Stimulated activated naive CD4-positive, alpha-beta T cell (primary cell): ENCODE measurements at regions not wholly inside any gene's neighbourhood (a gene's known extent, or its start where the extent isn't known, plus 50 kb on each side); places are given as distances from the start of the nearest gene placed in this dataset.
"Not testable (repeated sequence)": the region's sequence is repeated elsewhere in the genome, so short reads cannot be mapped to it uniquely, and the experiment has no call there.

Experiments used
- DNase-seq, 6 experiments: peaks; one replicate each; lab custom pipeline; 2025; lab: John Stamatoyannopoulos, UW

DNA sequence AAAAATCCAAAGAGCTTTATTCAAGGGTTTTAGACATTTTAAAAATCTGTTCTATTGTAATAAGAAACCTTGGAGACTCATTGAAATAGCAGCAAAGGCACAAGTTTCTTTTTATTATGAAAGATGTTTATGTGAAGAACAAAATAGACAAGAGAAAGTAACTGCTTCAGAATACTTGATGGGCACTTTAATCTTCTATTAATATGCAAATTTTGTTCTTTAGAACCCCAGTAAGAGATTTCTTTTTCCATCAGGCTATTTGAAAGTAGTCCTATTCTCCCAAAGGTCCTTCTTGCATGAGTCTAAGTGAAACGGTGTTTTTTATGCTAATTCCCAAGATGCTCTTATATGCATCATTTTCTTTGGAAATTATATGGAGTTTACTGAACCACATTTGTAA lies 602.0 kb downstream of the EFNA5 start:
- no peak for DNase-seq

DNA sequence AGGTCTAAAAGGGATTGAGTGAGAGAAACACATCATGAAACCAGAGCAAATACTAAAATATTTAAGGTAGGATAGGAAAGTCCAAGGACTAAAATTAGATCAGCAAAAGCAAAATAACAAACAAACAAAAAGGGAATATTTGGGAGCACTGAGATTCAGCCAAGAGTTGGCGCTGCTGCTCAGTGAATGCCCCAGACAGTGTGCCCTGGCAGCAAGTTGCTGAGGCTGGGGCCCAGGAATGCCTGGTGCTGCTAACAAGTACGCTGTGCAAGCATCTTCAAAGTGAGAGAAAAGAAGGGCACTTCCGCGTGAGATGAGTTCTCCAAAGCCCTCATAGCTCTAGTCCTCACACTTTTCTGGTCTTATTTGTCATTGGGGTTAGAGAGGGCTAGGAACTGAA lies 603.3 kb downstream of the EFNA5 start:
- no peak for DNase-seq

DNA sequence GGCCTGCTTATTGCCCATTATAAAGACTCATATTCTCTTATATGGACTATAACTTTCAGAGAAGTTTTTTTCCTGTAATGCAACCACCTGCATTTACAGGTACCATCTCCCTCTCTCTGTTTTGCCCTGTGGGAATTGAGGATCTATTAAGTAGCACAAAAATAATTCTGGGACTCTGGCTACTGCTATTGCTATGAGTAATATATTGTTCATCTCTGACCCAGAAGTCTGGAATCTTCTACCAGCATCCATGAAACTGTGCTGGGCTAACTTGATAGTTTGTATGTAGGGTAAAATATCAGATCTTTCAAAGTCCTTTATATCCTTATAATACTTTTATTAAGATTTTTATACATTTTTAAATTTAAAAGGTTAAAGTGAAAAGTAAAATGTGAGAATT lies 607.2 kb downstream of the EFNA5 start:
- DNase-seq, result no peak

DNA sequence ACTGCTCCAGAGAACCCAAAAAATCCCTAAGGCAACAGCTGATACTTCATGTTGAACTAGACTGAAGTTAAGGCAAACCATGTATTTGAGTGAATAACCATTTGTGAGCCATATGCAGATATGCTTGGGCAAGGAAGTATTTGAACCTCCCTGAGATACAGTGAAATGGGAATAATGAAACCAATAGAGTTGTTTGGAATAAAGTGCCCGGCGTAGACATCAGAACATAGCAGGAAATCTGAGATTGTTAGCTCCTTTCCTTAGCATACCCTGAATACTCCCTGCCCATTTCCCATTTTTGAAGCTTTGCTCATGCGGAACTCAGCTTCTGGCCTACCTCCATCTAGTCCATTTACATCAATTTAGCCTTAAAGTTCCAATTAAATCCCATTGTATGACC lies 611.9 kb downstream of the EFNA5 start:
- DNase-seq, result no peak

DNA sequence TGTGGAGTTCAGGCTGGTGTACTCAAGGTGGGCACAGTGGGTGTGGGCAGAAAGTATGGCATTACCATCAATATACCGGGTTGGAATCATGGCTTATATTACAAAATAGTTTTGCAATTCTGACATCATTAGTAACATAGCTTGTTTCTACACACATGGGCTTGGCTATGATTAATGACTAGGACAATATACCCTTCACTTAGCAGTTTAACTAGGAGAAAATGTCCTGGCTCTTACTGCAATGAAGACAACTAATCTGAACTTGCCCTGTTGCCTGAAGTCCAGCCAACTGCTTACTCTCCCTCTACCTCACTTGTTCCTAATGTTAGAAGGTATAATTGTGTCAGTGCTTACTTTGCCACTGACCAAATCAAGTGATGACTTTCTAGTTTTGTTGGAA lies 612.5 kb downstream of the EFNA5 start:
- no peak for DNase-seq

DNA sequence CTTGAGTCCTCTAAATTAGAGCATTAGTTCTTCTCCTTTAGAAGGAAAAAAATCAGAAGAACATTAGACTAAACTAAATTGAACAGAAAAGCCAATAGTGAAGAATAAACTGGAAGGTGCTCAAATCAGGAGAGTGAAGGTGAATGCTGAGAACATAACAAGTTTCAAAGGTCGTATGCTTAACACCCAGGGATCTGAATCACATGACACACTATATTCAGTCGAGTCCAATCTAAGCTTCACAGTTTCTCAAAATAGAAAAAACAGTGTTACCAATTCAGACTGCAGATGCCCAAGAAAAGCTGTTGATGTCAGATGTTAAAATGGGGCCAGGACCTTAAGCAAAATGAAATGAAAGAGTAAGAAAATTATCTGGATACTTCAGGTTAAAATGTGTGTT lies 614.5 kb downstream of the EFNA5 start:
- no peak for DNase-seq

DNA sequence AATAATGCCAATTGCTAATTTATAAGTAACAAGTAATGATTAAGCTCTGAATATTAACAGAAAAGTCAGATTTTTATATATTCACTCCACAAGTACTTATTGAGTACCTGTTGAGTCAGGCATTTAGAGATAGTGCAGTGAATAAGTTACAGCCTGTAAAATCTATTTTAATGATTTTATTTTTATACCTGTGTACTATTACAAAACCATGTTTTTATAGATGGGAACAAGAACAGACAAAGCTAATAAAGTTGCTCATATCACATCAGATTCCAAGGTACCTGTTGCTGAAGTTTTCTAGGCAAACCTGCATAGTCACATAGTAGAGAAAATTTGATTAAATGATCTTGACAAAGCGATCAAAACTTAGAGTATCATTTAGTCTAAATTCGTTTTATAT lies 623.7 kb downstream of the EFNA5 start:
- no peak for DNase-seq

DNA sequence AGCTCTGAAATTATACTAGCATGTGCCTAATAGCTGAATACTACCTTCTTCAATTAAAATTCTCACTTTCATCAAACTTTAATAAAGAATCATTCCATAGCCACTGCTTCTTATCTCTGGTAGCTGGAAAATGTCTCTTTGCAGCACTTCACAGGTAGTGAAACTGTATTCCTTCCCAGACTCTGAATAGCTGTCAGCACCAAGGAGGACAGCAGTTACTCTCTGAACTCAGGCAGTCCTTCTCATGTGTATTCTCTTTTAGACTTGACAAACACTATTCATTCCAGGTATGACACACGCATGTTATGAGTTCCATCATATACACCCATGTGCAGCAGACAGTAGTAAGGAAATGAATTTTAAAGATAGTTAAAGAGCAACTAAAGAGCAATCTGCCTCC lies 627.1 kb downstream of the EFNA5 start:
- no peak for DNase-seq

DNA sequence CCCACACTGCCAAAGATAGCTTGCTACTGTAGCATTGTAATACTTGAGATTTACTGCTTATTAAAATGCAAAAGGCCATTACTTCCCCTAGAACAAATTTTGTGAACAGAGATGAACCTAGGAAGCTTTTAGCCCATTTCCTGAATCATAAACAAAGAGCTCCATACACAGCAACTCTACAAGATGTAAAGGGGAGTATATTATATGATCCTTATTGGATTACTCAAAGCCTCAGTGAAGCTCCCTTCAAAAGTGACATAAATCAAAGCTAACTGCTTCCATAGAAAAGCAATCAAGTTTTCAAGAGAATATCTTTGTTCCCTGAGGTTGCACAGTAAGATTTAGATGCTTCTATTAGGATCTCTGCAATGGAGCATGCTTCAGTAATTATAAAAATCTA lies 629.8 kb downstream of the EFNA5 start:
- DNase-seq, result no peak

DNA sequence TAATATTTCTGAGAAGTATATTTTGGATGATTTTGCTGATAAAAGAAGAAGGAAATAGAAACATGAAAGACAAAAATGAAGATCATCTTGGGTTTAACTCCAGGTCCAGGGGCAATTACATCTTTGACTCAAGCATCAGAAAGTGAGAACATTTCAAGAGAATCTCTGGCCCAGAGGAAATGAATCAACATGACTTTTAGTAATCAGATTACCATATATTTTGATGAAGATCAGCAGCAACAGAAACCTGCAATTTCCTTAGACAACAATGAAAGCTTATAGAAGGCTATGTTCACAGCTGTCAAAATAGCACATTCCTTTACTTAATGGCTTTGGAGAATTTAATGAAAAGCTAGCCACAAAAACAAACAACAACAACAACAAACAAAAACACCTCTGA lies 638.1 kb downstream of the EFNA5 start:
- DNase-seq, result no peak

DNA sequence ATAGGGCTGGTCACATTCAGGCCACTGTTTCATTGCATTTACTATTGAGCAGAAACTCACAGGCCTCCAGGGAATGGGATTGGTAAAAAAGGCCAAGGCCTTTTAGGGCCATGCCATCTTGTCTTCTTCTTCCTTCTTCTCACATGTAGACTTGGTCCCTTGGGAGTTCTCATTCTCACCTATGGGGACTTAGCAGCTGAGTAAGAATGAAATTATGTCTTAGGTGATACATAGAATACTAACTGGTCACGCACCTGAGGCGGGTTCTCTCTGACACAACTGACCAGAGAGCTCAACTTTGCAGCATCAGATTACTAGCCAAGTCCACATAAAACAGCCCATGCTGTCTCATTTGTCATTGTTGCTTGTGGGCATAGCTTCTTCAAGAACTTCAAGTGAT lies 641.8 kb downstream of the EFNA5 start:
- DNase-seq, result no peak

DNA sequence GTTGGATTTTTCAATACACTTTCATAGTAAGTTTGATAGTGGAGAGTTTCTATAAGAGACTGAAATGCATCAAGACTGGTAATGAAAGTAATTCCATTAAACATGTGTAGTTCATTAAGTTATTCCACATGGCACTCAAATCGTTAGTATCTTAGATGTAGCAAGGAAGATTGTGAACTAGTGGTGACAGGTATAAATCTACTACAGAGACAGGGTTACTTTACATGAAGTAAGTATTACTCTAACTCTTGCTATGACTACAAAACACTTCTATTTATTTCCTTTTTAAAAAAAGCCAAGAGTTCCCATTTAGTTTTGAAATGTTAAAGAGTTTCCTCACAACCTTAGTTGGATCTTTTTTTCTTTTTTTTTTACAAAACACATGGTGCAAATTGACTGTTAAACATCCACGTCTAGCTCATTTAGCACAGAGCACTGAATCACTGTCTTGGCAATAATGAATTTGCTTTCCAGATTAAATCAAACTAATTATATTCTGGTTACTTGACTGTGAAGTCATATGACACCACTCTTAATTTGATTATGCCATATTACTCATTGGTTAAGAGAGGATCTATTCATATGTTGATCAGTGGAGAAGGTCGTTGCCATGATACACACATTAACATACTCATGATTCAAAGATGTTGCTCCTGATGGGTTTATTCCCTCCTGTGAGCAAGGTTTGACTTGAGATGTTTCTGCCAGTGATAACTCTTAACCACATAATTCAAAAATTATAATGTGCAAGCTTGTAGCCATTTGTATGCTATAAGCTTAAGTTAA lies 644.8 kb downstream of the EFNA5 start:
- DNase-seq, result no peak

DNA sequence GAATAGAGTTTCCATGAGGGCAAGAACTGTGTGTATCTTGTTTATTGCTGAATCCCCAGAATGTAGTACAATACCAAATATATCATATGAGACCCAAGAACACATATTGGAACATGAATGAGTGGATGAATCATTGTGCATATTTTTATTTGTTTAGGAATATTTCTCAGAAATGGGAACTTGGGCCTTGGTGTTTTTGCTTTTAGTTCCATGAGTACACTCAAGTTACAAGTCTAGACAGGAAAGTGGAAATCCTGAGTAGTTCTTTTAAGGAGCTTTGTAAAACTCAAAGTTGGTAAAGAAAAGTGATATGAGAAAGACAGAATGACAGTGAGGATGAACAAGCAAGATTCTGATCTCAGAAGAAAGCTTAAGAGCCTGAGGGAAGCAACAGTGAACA lies 647.0 kb downstream of the EFNA5 start:
- no peak for DNase-seq

DNA sequence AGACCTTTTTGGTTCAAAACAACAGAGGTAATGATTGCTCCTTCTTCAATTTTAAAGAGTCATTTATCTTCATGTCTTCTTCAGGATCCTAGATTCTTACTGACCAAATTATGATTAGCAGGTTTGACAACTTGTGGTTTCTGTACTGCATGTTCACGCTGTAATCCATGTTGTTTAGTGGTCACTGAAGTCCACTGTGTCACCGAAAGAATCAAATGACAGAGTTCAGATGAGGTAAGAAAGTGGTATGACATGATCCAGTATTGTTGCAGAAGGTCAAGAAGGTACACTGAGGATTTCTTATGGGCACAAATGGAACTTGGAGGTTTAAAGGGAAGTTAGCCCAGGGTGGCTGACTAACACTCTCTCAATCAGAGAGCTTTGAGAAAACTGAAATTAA lies 649.2 kb downstream of the EFNA5 start:
- DNase-seq, result no peak

DNA sequence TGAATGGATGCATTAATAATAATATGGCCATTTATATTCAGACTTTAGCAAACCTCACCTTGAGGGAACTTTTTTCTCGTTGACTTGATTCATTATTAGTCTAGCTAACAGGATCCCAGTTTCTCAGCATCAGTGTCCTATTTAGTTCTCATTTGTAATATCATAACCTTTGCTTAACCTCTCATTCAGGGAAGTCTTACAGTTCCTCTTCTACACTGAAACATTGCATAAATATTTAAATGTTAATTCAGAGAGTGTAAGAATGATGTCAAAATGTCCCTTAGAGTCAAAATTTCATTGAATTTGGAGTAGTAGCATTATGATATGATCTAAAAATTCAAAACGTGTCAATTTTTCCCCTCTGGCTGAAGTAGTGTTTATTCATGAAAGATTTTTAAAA lies 650.1 kb downstream of the EFNA5 start:
- no peak for DNase-seq

DNA sequence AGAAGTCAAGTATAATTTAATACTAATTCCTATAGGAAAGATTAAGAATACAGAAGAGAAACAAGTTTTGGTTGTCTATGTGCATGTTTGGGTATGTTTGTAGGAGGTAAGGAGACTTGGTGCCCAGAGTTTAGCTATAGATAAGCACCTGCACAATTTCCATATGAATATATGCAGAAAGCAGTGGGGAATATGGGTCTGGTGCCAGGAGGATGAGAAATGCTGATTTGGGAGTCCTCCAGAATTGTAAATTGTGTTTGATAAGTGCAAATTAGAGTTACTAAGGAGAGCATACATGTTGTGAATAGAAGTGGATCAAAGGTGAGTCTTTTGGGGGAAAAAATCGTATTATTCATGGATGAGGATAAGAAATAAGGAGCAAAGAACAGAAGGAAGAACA lies 653.1 kb downstream of the EFNA5 start:
- no peak for DNase-seq

DNA sequence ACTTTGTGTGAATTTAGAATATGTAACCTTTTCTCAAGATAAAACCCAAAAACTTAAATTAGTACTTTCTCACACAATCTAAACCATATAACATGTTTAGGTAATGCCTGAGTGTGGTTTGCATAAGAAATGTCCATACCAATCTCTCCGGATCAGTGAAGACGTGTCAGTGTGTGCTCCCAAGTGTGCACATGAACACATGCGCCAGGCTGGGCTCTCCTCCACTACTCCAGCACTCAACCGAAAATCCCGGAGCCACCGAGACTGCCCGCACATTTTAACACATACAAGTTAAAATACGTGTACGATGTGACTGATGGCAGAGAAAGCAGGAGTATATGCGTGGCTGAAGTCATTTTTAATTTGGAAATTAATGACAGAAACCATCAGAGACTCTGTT lies 658.4 kb downstream of the EFNA5 start:
- no peak for DNase-seq

DNA sequence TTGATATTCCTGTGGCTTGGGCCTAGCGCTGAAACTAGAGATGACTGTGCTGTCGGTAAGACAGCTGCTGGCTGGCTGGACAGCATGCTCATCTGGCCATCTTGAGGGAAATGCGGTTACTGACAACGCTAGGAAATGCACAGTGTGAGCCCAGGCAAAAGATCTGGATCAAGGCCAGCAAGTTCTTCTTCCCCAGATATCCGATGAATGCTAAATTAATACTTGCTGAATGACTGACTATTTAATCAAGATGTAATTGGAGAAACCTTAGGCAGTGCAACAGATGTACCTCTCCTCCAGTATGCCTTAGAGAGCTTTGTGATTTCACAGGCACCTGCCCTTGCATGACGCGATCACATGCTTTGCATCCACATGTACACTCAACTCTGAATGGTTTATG lies 659.1 kb downstream of the EFNA5 start:
- DNase-seq, result no peak

DNA sequence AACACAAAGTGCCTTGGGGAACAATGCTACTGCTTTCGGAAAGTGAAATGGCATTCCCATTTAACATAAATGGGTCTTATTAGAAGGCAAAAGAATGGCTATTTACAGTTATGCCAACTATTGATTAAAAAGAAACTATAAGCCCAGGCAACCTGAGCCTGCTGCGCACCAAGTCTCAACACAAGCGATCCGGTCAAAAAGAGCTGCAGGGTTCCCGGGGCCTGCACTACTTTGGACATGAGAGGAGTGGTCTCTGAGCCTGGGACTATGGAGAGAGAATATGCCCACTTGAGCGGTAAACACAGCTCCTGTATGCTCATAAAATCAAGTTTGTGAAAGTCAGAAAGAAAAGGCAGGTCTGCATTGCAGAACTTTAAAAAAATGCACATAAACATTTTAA lies 660.7 kb downstream of the EFNA5 start:
- no peak for DNase-seq

DNA sequence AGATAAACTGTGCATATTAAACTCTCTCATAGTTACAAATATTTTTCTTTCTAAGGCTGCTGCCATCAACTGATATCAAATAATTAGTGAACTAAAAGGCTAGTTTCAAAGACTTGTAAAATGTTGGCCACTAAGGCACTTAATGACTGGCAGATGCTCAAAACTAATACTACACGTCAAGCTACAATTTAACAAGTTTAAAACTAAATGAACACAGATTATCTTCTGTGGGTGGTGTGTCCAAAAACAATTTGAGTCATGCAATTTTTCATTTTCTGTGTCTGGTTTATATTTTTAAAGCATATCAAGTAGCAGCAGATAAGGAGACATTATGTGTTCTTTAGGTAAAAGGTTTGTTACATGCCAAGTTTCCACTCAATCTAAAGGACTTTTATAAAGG lies 665.1 kb downstream of the EFNA5 start:
- no peak for DNase-seq

DNA sequence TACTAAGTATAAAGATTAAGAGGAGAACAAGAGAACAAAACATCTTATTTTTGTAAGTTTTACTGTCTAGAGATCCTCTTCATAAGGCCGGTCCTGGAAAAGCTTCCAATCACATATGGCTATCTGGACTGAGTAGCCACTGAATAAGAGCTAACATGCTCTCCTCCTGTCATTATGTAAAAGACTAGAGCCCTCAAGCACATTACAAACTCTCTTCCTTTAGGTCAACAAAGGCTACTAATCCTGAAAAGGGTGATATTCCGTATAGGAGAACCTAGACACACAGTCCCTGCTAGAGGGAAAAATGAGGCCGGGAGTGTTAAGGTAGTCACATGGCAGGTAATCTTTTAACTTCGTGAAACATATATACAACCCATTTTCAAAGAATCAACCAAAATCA lies 665.6 kb downstream of the EFNA5 start:
- no peak for DNase-seq

DNA sequence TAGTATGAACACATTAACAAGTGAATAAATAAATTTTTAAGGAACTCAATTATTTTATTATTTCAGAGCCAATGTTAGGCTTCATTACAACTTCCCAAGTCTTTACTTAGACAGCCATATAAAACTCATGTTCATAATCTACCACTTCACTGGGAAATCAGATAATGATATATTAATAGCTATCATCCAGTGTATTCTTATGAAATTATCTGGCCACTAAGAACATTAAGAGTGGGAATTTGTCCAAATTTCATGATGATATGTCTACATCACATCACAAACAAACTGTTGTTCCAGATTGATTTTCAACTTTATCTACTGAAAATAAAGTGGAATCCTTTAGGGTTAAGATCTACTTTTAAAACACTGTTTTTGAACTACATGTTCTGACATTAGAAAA lies 668.6 kb downstream of the EFNA5 start:
- DNase-seq, result no peak

DNA sequence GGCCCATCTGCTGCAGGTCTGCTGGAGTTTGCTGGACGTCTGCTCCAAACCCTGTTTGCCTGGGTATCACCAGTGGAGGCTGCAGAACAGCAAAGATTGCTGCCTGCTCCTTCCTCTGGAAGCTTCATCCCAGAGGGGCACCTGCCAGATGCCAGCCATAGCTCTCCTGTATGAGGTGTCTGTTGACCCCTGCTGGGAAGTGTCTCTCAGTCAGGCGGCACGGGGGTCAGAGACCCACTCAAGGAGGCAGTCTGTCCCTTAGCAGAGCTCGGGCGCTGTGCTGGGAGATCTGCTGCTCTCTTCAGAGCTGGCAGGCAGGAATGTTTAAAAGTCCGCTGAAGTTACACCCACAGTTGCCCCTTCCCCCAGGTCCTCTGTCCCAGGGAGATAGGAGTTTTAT lies 671.2 kb downstream of the EFNA5 start:
- not testable (repeated sequence) for DNase-seq

DNA sequence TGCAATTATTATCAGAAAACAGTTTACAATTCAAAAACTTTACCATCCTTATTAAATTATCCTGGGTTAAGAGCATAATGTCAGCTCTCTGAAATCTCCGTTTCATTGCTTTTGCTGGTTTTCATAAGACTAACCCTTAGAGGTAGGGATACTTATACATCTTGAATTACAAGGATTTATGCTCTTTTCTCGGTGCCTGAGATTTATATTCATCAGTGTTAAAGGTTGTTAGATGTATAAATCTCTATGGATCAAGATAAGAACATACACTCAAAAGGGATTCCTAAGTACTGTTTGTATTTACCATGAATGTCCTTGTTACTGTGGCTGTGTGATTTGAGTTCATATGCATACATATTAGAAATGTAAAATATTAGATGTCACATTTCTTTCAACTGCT lies 684.7 kb downstream of the EFNA5 start:
- no peak for DNase-seq

DNA sequence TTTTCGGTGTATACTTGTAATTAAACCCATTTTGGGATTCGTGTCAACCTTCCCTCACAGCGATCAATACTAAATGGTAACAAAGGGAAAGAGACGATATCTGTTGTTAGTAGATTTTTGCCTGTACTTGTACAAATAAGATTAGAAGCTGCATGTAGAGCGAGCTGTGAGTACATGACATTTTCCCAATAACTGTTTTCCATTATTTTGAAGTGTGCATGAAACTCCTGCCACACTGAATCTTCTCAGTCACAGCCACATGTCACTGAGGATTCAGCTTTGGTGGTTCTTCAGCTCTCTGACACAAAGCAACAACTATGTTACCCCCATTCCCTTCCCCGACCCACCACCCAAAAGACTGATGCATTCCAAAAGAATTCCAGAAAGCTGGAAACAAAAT lies 685.6 kb downstream of the EFNA5 start:
- no peak for DNase-seq
